GM23338 (cell line): ENCODE measurements at regions not wholly inside any gene's neighbourhood (a gene's known extent, or its start where the extent isn't known, plus 50 kb on each side); places are given as distances from the start of the nearest gene placed in this dataset.

Source experiments
- ATAC-seq: fragments of 200-7000 bp; cut with Tn5 transposase; 3 replicates; pipeline ENCODE4 v1.9.1; 2020
- DNase-seq: peaks from one replicate; pipeline ENCODE4 v3.0.0-alpha.2; 2015; ENCODE audit warnings: low spot score
- H2AFZ ChIP-seq: fragments of 200-600 bp; sonication (generic); 2 replicates; pipeline ENCODE4 v1.8.0; 2016; ENCODE audit warnings: antibody characterized with exemption, mild to moderate bottlenecking, moderate library complexity
- H3F3A ChIP-seq: fragments of 200-600 bp; sonication (generic); replicated peaks from 2 replicates; pipeline ENCODE4 v1.8.0; 2017; ENCODE audit warnings: antibody characterized with exemption, mixed run types, low read depth
- H3K27ac ChIP-seq: fragments of 200-600 bp; sonication (generic); 2 replicates; pipeline ENCODE4 v1.6.1; 2016; ENCODE audit warnings: low read depth
- H3K27me3 ChIP-seq: fragments of 200-600 bp; sonication (generic); 2 replicates; pipeline ENCODE4 v1.8.0; 2016; ENCODE audit warnings: mild to moderate bottlenecking, mixed run types, moderate library complexity; ENCODE audit not compliant: insufficient read depth
- H3K36me3 ChIP-seq: fragments of 200-600 bp; sonication (generic); 2 replicates; pipeline ENCODE4 v1.8.0; 2016; ENCODE audit warnings: mild to moderate bottlenecking; ENCODE audit not compliant: insufficient read depth
- H3K4me1 ChIP-seq: fragments of 200-600 bp; sonication (generic); 2 replicates; pipeline ENCODE4 v1.8.0; 2016; ENCODE audit warnings: mild to moderate bottlenecking, moderate library complexity; ENCODE audit not compliant: insufficient read depth
- H3K4me2 ChIP-seq: fragments of 200-600 bp; sonication (generic); 2 replicates; pipeline ENCODE4 v1.7.1; 2017; ENCODE audit warnings: mixed run types
- H3K4me3 ChIP-seq: fragments of 200-600 bp; sonication (generic); 2 replicates; pipeline ENCODE4 v1.6.1; 2016; ENCODE audit warnings: mixed run types
- H3K79me2 ChIP-seq: fragments of 200-600 bp; sonication (generic); replicated peaks from 2 replicates; pipeline ENCODE4 v1.8.0; 2017; ENCODE audit warnings: mild to moderate bottlenecking; ENCODE audit not compliant: insufficient read depth
- H3K9me2 ChIP-seq: fragments of 200-600 bp; sonication (generic); 2 replicates; pipeline ENCODE4 v1.8.0; 2017; ENCODE audit not compliant: insufficient read depth
- H4K20me1 ChIP-seq: fragments of 200-600 bp; sonication (generic); replicated peaks from 2 replicates; pipeline ENCODE4 v1.8.0; 2017; ENCODE audit warnings: mild to moderate bottlenecking; ENCODE audit not compliant: insufficient read depth
- H3K27ac Mint-ChIP-seq: 2 replicates; pipeline ENCODE4 v1.8.0; 2020; ENCODE audit warnings: inconsistent platforms, mild to moderate bottlenecking, moderate library complexity, mixed read lengths
- H3K27me3 Mint-ChIP-seq: 3 replicates; pipeline ENCODE4 v1.8.0; 2022; ENCODE audit warnings: low read depth, mild to moderate bottlenecking, moderate library complexity, mixed read lengths, inconsistent platforms; ENCODE audit not compliant: insufficient read depth, poor library complexity
- H3K36me3 Mint-ChIP-seq: 3 replicates; pipeline ENCODE4 v1.8.0; 2021; ENCODE audit warnings: low read depth, mild to moderate bottlenecking, inconsistent platforms, moderate library complexity, mixed read lengths
- H3K4me1 Mint-ChIP-seq: 3 replicates; pipeline ENCODE4 v1.8.0; 2020; ENCODE audit warnings: mild to moderate bottlenecking, inconsistent platforms, mixed read lengths
- H3K4me3 Mint-ChIP-seq: 3 replicates; pipeline ENCODE4 v1.8.0; 2021; ENCODE audit warnings: moderate library complexity, mild to moderate bottlenecking, inconsistent platforms, mixed read lengths
- H3K9me3 Mint-ChIP-seq: 3 replicates; pipeline ENCODE4 v1.8.0; 2020; ENCODE audit warnings: moderate library complexity, mild to moderate bottlenecking, inconsistent platforms, mixed read lengths
- CREB1 ChIP-seq: fragments of 250-450 bp; sonication (Bioruptor Pico); IDR thresholded peaks from 2 replicates; pipeline ENCODE4 v1.5.0; 2020; ENCODE audit warnings: low read depth, mild to moderate bottlenecking, moderate library complexity
- CTCF ChIP-seq, 2 experiments: fragments of 200-600 bp in 1 of 2; sonication (generic) in 1 of 2; conservative IDR thresholded peaks; 2 replicates each; pipeline versions ENCODE4 v1.5.1 to v1.6.1; 2016 to 2017; ENCODE audit warnings: antibody characterized with exemption in 2 of 2, low read depth in 2 of 2, mild to moderate bottlenecking in 2 of 2, moderate library complexity in 1 of 2
- EZH2 ChIP-seq: fragments of 200-600 bp; sonication (generic); IDR thresholded peaks from one replicate; pipeline ENCODE4 v1.8.0; 2017; ENCODE audit warnings: antibody characterized with exemption, mild to moderate bottlenecking, low read depth; ENCODE audit not compliant: unreplicated experiment
- EZH2phosphoT487 ChIP-seq: fragments of 200-600 bp; sonication (generic); IDR thresholded peaks from one replicate; pipeline ENCODE4 v1.8.1; 2018; ENCODE audit warnings: antibody characterized with exemption; ENCODE audit not compliant: unreplicated experiment
- JUNB ChIP-seq: IDR thresholded peaks from one replicate; pipeline ENCODE4 v1.6.1; 2016; ENCODE audit warnings: antibody characterized with exemption; ENCODE audit not compliant: unreplicated experiment
- NANOG ChIP-seq: IDR thresholded peaks from 2 replicates; pipeline ENCODE4 v1.6.1; 2016; ENCODE audit warnings: antibody characterized with exemption, borderline replicate concordance
- POLR2AphosphoS5 ChIP-seq: IDR thresholded peaks from 2 replicates; pipeline ENCODE4 v1.6.1; 2016; ENCODE audit warnings: antibody characterized with exemption, low read depth
- STAT1 ChIP-seq: IDR thresholded peaks from one replicate; pipeline ENCODE4 v1.6.1; 2016; ENCODE audit warnings: antibody characterized with exemption; ENCODE audit not compliant: unreplicated experiment
- ZNF114 ChIP-seq: fragments of 250-450 bp; sonication (Bioruptor Pico); IDR thresholded peaks from 2 replicates; pipeline ENCODE4 v1.5.0; 2020; ENCODE audit warnings: mild to moderate bottlenecking, moderate library complexity
- ZNF331 ChIP-seq: fragments of 250-450 bp; sonication (Bioruptor Pico); IDR thresholded peaks from 2 replicates; pipeline ENCODE4 v1.5.0; 2020; ENCODE audit warnings: low read depth, mild to moderate bottlenecking, moderate library complexity
- ZNF462 ChIP-seq: fragments of 250-450 bp; sonication (Bioruptor Pico); IDR thresholded peaks from 2 replicates; pipeline ENCODE4 v1.5.0; 2020; ENCODE audit warnings: mild to moderate bottlenecking, moderate library complexity
- TF ChIP-seq, protein P1 (sequence below): IDR thresholded peaks from one replicate; pipeline ENCODE4 v1.6.1; 2018; ENCODE audit warnings: antibody characterized with exemption; ENCODE audit not compliant: unreplicated experiment
- TF ChIP-seq, protein P2 (sequence below): IDR thresholded peaks from 2 replicates; pipeline ENCODE4 v1.6.1; 2016; ENCODE audit warnings: antibody characterized with exemption

DNA sequence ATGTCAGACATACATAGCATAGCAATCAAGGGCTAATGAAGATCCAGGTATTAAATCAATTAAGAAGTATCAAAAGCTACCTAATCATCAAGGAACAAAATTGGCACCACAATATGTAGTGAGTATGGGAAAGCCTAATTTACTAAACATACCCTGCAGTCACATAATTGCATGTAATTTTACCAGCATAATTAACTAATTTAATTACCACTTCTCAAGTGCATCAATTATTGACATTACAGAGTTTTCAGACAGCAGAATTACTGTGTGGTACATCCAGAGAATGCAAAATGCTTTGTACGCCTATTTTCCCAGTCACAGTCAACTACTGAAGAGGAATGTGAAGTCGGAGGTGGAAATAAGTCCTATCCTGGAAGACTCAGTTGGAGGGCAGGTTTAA is 279.0 kb upstream of the ID4 start:
- Mint-ChIP-seq H3K36me3 (no peaks in the 10 kb centered on the region), H3K4me3 (no peak overlapping the region), H3K27ac (0 out of 2 replicates have a peak overlapping the region, but pooled peaks have one; percentile 10), H3K9me3 (no peaks in the 10 kb centered on the region; the same call in 2 of the 3 replicates), H3K27me3 (no peaks in the 10 kb centered on the region), H3K4me1 (no peaks in the 10 kb centered on the region)
- Histone ChIP-seq H3K9me2 (no peaks in the 10 kb centered on the region), H2AFZ (no peak overlapping the region), H3K36me3 (no peaks in the 10 kb centered on the region), H3K27me3 (no peaks in the 10 kb centered on the region), H3K4me1 (no peaks in the 10 kb centered on the region), H3F3A (no peaks in the 10 kb centered on the region), H3K79me2 (no peaks in the 10 kb centered on the region), H3K4me3 (no peak overlapping the region), H3K27ac (no peak overlapping the region), H4K20me1 (no peaks in the 10 kb centered on the region), H3K4me2 (no peak overlapping the region)
- no peak for TF ChIP-seq ZNF331 (CRISPR knock-in tag)
- TF ChIP-seq ZNF114: no peak
- no peak for TF ChIP-seq NANOG
- no peak for TF ChIP-seq POLR2AphosphoS5
- no peak for TF ChIP-seq ZNF462 (CRISPR knock-in tag)
- TF ChIP-seq CTCF (conservative IDR thresholded peaks at IDR 0.05; ENCODE audit: low read depth in 2 of 2): no peak
- TF ChIP-seq EZH2phosphoT487: no peak
- TF ChIP-seq EZH2: no peak
- TF ChIP-seq, protein P1, sequence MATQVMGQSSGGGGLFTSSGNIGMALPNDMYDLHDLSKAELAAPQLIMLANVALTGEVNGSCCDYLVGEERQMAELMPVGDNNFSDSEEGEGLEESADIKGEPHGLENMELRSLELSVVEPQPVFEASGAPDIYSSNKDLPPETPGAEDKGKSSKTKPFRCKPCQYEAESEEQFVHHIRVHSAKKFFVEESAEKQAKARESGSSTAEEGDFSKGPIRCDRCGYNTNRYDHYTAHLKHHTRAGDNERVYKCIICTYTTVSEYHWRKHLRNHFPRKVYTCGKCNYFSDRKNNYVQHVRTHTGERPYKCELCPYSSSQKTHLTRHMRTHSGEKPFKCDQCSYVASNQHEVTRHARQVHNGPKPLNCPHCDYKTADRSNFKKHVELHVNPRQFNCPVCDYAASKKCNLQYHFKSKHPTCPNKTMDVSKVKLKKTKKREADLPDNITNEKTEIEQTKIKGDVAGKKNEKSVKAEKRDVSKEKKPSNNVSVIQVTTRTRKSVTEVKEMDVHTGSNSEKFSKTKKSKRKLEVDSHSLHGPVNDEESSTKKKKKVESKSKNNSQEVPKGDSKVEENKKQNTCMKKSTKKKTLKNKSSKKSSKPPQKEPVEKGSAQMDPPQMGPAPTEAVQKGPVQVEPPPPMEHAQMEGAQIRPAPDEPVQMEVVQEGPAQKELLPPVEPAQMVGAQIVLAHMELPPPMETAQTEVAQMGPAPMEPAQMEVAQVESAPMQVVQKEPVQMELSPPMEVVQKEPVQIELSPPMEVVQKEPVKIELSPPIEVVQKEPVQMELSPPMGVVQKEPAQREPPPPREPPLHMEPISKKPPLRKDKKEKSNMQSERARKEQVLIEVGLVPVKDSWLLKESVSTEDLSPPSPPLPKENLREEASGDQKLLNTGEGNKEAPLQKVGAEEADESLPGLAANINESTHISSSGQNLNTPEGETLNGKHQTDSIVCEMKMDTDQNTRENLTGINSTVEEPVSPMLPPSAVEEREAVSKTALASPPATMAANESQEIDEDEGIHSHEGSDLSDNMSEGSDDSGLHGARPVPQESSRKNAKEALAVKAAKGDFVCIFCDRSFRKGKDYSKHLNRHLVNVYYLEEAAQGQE: no peak
- TF ChIP-seq CREB1: no peak
- TF ChIP-seq, protein P2, sequence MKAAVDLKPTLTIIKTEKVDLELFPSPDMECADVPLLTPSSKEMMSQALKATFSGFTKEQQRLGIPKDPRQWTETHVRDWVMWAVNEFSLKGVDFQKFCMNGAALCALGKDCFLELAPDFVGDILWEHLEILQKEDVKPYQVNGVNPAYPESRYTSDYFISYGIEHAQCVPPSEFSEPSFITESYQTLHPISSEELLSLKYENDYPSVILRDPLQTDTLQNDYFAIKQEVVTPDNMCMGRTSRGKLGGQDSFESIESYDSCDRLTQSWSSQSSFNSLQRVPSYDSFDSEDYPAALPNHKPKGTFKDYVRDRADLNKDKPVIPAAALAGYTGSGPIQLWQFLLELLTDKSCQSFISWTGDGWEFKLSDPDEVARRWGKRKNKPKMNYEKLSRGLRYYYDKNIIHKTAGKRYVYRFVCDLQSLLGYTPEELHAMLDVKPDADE: no peak
- no peak for TF ChIP-seq JUNB
- no peak for TF ChIP-seq STAT1
- no peak for DNase-seq
- ATAC-seq: no peak
